ENCODE measurements at regions not wholly inside any gene's neighbourhood (a gene's known extent, or its start where the extent isn't known, plus 50 kb on each side); places are given as distances from the start of the nearest gene placed in this dataset.
"Not testable (repeated sequence)": the region's sequence is repeated elsewhere in the genome, so short reads cannot be mapped to it uniquely, and the experiment has no call there.

DNA sequence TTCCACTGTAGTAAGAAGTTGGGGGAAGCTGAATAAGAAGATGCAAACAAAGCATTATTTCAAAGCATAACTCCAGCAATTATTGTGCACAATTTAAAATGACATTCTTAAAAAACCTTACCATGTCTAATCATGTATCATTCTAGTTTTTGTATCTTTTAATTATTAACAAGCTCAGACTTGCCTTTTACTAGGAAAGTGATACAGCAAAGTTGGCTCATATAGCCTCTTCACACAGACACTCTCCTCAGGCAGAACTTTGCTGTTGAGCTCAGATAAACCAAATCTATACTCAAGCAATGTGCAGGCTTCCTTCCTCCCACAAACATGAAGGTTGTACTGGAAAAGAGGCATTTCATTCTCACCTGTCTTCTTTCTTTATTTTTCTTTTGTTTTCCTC lies 358.7 kb upstream of the EMCN start:
- Histone ChIP-seq H3K27ac (no peak overlapping the region), H3K27me3 (no peaks in the 10 kb centered on the region), H3K4me1 (no peaks in the 10 kb centered on the region), H3K4me3 (no peak overlapping the region), H3K36me3 (no peaks in the 10 kb centered on the region), H3K9me3 (no peaks in the 10 kb centered on the region)
- no peak for DNase-seq
- TF ChIP-seq, protein P1, sequence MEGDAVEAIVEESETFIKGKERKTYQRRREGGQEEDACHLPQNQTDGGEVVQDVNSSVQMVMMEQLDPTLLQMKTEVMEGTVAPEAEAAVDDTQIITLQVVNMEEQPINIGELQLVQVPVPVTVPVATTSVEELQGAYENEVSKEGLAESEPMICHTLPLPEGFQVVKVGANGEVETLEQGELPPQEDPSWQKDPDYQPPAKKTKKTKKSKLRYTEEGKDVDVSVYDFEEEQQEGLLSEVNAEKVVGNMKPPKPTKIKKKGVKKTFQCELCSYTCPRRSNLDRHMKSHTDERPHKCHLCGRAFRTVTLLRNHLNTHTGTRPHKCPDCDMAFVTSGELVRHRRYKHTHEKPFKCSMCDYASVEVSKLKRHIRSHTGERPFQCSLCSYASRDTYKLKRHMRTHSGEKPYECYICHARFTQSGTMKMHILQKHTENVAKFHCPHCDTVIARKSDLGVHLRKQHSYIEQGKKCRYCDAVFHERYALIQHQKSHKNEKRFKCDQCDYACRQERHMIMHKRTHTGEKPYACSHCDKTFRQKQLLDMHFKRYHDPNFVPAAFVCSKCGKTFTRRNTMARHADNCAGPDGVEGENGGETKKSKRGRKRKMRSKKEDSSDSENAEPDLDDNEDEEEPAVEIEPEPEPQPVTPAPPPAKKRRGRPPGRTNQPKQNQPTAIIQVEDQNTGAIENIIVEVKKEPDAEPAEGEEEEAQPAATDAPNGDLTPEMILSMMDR (IDR thresholded peaks at IDR 0.05) = no peak
- intact Hi-C loops (cut with DNase I) = no loop called here
- ATAC-seq = no peak

DNA sequence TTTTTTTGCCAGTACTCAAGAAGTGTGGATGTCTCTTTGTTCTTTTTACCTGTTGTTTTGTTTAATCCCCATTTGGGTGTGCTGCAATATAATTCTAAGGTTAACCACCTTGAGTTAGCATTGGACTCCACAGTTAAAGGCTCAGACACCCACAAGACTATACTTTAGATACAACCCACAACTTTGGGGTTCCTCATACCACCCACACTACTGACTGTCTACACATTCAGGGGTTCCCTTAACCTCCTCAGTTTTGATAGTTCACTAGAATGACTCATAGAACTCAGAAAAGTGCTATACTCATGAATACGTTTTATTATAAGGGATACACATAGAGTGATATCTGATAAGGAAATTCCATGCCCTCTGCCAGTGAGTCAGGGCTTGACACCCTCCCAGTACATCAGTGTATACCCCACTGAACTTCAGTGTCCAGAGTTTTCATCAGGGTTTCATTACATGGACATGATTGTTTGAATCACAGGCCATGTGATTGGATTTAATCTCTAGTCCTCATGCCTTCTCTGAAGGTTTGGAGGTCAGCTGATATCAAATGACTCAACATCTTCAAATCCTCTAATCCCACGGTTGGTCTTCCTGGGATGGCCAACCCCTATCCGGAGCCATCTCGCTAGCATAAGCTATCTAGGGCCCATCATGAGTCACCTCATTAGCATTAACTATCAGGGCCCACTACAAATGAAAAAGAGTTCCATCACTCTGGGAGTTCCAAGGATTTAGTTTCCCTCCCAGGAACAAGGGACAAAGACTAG lies 357.7 kb upstream of the EMCN start:
- intact Hi-C loops (cut with DNase I) = no loop called here
- H3K4me1 ChIP-seq = no peaks in the 10 kb centered on the region
- DNase-seq (no peak), ATAC-seq (no peak)
- TF ChIP-seq, protein P1 (IDR thresholded peaks at IDR 0.05) = no peak
- no peaks in the 10 kb centered on the region for H3K36me3 ChIP-seq
- H3K9me3 ChIP-seq = no peaks in the 10 kb centered on the region
- H3K4me3 ChIP-seq = no peak overlapping the region
- no peaks in the 10 kb centered on the region for H3K27me3 ChIP-seq
- H3K27ac ChIP-seq = no peak overlapping the region

DNA sequence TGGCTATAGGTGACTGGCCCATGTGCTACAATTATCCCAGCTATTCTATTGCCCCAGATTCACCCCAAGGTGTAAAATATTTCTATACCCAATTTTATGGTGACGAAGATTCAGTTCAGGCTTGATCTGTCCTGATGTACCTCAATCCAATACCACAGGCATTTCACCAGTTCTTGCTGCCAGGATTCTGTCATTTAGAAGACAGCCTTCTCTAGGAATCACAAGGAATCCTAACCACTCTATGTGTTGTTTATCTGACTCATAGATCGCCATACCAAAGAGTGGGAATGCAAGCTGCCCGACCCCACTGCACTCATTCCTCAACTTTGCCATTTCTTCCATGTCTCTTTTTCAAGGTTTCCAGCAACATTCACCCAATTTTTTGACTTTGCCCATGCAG lies 355.0 kb upstream of the EMCN start:
- H3K9me3 ChIP-seq = no peaks in the 10 kb centered on the region
- no peak overlapping the region for H3K4me3 ChIP-seq
- H3K4me1 ChIP-seq = no peaks in the 10 kb centered on the region
- TF ChIP-seq, protein P1 (IDR thresholded peaks at IDR 0.05) = no peak
- intact Hi-C loops (cut with DNase I) = no loop called here
- ATAC-seq (no peak), DNase-seq (no peak)
- no peak overlapping the region for H3K27ac ChIP-seq
- H3K27me3 ChIP-seq = no peaks in the 10 kb centered on the region
- no peaks in the 10 kb centered on the region for H3K36me3 ChIP-seq

DNA sequence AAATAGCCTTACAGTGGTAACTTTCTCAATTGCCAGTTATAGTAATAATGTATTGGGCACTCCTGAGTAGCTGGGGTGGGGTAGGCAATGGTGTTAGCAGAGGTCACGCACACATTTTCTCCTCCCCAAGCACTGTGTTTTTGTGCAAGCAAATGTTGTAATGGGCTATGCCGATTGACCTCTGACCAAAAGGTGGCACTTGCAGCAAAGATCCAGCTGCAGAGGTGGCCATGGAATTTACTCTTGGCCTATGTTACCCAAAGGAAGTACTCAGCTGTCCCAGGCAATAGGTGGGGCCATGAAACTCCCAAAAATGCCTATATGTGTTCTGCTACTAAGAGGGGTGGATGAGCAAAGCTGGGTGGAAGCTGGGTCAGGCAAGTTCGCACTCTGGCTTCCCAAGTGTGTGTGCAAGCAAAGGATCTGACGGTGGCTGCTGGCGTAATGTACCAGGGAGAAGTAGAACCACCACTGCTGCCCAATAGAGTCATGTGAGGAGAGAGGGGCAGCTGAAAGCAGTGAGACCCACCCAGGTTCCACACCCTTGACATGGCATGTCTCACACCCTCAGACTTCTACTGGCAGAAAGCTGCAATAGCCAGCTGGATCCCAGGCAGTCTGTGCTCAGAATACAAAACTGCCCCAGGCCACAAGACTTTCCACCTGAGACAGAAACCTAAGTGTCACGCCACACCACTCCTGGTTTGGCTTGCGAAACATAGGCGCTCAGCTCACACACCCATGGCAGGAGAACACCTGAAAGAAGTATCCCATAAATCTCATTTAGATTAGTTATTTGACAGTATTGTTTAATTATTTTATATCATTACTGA lies 353.3 kb upstream of the EMCN start:
- TF ChIP-seq, protein P1 (IDR thresholded peaks at IDR 0.05) = no peak
- Histone ChIP-seq H3K4me1 (no peaks in the 10 kb centered on the region), H3K27ac (no peak overlapping the region), H3K9me3 (peaks cover 0 to 4% of the 10 kb centered on the region in 2 donors), H3K27me3 (no peaks in the 10 kb centered on the region), H3K36me3 (no peaks in the 10 kb centered on the region), H3K4me3 (no peak overlapping the region)
- peak; percentile 36 for ATAC-seq
- intact Hi-C loops (cut with DNase I) = no loop called here
- peak in 1 of 4 donors; percentile 16 for DNase-seq

DNA sequence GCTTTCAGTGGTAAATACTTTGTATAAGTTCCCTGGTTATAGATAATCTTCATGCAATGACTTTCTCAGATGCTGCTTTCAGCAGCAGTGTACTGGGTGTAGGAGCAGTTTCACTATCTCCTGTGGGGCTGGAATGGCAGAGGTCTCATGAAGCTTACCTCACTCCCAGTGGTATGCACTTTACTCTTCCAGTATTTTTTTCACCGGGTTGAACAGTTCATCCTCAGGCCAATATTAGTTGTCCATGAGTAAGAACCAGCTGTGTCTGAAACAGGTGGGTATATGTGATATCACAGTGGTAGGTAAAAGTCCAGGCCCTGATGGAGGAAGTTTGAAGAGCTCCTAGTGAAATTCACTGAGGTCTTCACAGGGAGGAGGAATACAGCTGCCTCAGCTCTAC lies 351.5 kb upstream of the EMCN start:
- Histone ChIP-seq H3K4me1 (no peaks in the 10 kb centered on the region), H3K27me3 (no peaks in the 10 kb centered on the region), H3K27ac (no peak overlapping the region), H3K4me3 (no peak overlapping the region), H3K36me3 (no peaks in the 10 kb centered on the region), H3K9me3 (peaks cover 0 to 7% of the 10 kb centered on the region in 2 donors)
- TF ChIP-seq, protein P1 (IDR thresholded peaks at IDR 0.05) = no peak
- no peak for DNase-seq
- intact Hi-C loops (cut with DNase I) = no loop called here
- no peak for ATAC-seq

DNA sequence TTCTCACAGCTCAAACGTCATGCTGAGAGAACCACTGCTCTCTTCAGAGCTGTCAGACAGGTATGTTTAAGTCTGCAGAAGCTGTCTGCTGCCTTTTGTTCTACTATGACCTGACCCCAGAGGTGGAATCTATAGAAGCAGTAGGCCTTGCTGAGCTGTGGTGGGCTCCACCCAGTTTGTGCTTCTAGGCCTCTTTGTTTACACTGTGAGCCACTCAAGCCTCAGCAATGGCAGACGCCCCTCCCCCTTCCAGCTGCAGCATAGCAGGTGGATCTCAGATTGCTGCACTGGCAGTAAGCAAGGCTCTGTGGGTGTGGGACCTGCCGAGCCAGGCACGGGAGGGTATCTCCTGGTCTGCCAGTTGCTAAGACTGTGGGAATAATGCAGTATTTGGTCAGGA lies 350.5 kb upstream of the EMCN start:
- intact Hi-C loops (cut with DNase I) = not testable (repeated sequence)
- peak in 2 of 4 donors; percentile 13 to 43 for DNase-seq
- ATAC-seq = peak; percentile 53

More for the DNA sequence above, 350.5 kb upstream of the EMCN start:
- H3K36me3 ChIP-seq, H3K27me3 ChIP-seq, H3K4me1 ChIP-seq, H3K9me3 ChIP-seq, H3K27ac ChIP-seq, H3K4me3 ChIP-seq: not testable (repeated sequence)

Measured in left lung (tissue), 4 donors.